Esophagus squamous epithelium (tissue), 4 donors: ENCODE measurements at regions not wholly inside any gene's neighbourhood (a gene's known extent, or its start where the extent isn't known, plus 50 kb on each side); places are given as distances from the start of the nearest gene placed in this dataset.

Experiments
- POLR2A ChIP-seq, 4 donors: fragments of 450-650 bp; IDR thresholded peaks; one replicate each; pipeline ENCODE4 v1.6.1; 2017; ENCODE audit warnings: antibody characterized with exemption in 4 of 4, mild to moderate bottlenecking in 4 of 4, moderate library complexity in 3 of 4
- TF ChIP-seq, protein P1 (sequence below), 6 experiments: fragments of 450-650 bp in 4 of 6; fragments of 200-600 bp in 2 of 6; sonication (generic) in 2 of 6; IDR thresholded peaks; one replicate each; pipeline ENCODE4 v1.5.1; 2016 to 2019; ENCODE audit warnings: antibody characterized with exemption in 6 of 6, mild to moderate bottlenecking in 4 of 6, moderate library complexity in 4 of 6

DNA sequence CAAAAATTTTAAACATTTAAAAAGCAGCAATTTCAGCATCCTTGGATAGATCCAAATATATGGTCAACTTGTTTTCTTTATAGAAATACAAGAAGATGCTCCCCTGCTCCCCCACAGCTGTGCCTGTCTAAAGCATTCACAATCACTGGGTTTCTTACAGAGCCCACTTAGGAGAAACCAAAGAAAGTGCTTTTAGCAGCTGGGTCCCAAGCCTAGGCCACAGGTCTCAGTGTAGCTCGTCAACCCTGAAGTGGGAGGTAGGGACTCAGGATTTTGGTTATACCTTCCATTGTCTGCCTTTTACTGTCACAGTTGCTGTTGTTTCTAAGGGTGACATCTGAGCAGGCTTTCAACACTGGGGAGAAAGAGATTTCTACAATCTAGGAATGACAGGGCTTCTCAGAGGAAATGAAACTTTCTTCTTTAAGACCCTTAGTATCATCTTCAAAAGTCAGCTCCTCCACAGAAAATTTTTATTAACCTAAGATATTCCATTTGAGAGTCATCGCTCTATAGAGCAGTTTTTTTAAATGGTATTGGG is 199.3 kb upstream of the CMC1 start:
- TF ChIP-seq, protein P1, sequence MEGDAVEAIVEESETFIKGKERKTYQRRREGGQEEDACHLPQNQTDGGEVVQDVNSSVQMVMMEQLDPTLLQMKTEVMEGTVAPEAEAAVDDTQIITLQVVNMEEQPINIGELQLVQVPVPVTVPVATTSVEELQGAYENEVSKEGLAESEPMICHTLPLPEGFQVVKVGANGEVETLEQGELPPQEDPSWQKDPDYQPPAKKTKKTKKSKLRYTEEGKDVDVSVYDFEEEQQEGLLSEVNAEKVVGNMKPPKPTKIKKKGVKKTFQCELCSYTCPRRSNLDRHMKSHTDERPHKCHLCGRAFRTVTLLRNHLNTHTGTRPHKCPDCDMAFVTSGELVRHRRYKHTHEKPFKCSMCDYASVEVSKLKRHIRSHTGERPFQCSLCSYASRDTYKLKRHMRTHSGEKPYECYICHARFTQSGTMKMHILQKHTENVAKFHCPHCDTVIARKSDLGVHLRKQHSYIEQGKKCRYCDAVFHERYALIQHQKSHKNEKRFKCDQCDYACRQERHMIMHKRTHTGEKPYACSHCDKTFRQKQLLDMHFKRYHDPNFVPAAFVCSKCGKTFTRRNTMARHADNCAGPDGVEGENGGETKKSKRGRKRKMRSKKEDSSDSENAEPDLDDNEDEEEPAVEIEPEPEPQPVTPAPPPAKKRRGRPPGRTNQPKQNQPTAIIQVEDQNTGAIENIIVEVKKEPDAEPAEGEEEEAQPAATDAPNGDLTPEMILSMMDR (IDR thresholded peaks at IDR 0.05) = no peak
- no peak for TF ChIP-seq POLR2A (IDR thresholded peaks at IDR 0.05)
